ENCODE measurements at regions not wholly inside any gene's neighbourhood (a gene's known extent, or its start where the extent isn't known, plus 50 kb on each side); places are given as distances from the start of the nearest gene placed in this dataset.
"Not testable (repeated sequence)": the region's sequence is repeated elsewhere in the genome, so short reads cannot be mapped to it uniquely, and the experiment has no call there.

DNA sequence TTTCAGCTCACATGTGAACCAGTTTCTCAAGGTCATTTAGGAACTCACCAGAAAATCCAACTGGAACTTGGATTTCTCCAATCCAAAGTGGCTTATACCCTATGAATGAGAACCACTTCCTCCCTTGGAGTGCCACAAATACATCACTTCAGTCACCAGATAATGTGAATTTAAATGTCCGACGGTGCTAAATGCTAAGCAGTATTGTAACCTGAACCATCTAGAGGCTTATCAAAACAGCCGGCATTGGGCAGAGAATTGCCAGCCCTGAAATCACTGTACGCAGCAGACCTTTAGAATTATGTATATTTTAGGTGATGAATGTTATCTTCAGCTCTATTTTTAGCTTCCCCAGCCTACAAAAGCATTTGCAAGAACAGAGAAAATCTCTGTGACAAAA, 76.8 kb upstream of the COX20 start:
- DNase-seq: no peak

- DNase-seq: no peak
These were observed 76.3 kb upstream of the COX20 start for GRCh38 chr1:244759158-244759557.

- no peak for DNase-seq
These were observed 75.0 kb upstream of the COX20 start for GRCh38 chr1:244760471-244760870.

- DNase-seq: no peak
These were observed 74.2 kb upstream of the COX20 start for GRCh38 chr1:244761279-244761678.

- DNase-seq: no peak
These were observed 72.8 kb upstream of the COX20 start for GRCh38 chr1:244762629-244763028.

DNA sequence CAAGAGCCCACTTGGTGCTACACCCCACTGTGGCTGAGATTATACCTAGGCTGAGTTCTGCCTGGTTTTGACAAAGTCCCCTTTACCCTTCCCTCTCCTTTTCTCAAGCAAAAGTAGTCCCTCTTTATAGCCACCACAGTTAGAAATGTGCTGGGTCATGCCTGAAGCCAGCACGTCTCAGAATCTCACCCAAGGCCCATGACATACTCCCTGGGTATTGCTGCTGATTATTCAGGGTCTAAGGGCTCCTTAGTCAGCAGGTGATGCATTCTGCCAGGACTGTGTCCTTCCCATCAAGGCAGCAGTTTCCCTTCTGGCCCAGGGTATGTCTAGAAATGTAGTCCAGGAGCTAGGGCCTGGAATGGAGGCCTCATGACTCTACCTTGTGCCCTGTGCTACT, 67.3 kb upstream of the COX20 start:
- DNase-seq: no peak

- DNase-seq: no peak
These were observed 66.7 kb upstream of the COX20 start for GRCh38 chr1:244768804-244769203.

DNA sequence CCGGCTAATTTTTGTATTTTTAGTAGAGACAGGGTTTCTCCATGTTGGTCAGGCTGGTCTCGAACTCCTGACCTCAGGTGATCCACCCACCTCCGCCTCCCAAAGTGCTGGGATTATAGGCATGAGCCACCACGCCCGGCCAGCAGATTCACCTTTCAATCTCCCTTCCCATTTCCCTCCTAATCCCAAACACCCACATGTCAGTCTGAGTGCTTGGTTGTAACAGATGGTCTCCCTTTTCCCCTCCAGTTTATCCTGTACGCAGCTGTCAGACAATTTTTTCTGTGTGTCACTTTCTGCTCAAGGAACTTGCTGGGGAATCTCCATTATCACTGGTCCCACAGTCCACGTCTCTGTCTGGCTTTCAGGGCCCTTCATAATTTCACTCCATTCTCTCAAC, 64.9 kb upstream of the COX20 start:
- DNase-seq: not testable (repeated sequence)

DNA sequence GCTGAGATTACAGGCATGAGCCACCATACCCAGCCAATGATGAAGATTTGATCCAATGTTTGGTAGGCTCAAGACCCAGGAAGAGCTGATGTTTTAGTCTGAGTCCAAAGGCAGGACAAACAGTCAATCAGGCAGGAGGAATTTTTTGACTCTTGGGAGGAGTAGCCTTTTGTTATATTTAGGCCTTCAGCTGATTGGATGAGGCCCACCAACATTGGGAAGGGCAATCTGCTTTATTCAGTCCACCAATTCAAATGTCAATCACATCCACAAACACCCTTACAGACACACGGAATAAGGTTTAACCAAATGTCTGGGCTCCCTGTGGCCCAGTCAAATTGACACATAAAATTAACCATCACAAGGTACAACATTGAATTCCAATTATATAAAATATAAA, 61.9 kb upstream of the COX20 start:
- DNase-seq: no peak

DNA sequence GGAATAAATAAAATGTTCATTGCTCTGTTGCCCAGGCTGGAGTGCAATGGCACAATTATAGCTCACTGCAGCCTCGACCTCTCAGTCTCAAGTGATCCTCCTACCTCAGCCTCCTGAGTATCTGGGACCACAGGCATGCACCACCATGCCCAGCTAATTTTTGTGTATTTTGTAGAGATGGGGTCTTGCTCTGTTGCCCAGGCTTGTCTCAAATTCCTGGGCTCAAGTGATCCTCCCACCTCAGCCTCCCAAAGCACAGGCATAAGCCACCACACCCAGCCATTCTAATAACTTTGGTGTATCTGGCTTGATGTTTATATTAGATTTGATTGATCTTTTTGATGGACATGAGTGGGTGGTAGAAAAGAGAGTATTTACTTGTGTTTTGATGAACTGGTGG, 58.7 kb upstream of the COX20 start:
- not testable (repeated sequence) for DNase-seq

DNA sequence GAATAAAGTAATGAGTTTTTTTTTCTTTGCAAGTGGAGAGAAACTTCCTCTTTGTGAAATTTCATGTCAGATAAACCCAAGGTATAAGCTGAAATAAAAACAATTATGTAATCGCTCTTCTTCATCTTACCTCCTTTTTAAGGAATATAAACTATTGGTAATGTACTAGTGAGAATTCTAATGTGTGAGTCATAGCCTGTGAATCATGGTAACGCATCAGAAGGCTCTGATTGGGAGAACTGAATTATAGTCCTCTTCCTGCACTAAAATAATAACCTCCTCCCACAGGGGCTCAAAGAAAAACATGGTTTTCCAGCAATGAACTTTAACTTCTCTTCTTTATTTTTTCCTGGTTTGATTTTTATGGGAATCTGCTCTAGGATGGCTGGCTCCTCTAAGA, 57.1 kb upstream of the COX20 start:
- DNase-seq: peak; percentile 80

GRCh38 chr1:244779410-244779809, 56.0 kb upstream of the COX20 start:
- DNase-seq: peak; percentile 16

- DNase-seq: no peak
These were observed 55.1 kb upstream of the COX20 start for GRCh38 chr1:244780311-244780710.

DNA sequence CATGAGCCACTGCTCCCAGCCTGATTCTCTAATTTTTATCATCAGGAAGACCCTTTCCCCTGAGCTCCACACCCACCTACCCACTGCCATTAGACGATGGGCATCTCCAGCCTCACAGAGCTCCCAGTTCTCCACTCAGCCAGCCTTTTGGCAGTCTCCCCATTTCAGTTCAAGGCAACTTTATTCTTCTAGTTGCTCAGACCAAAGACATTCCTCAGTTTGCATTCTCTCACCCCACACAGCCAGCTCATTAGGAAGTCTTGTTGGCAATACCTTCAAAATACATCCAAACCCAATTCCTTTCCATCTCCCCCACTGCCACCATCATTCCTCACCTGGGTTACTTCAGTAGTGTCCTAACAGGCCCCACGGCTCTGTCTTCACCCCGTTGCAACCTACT, 53.4 kb upstream of the COX20 start:
- no peak for DNase-seq

DNA sequence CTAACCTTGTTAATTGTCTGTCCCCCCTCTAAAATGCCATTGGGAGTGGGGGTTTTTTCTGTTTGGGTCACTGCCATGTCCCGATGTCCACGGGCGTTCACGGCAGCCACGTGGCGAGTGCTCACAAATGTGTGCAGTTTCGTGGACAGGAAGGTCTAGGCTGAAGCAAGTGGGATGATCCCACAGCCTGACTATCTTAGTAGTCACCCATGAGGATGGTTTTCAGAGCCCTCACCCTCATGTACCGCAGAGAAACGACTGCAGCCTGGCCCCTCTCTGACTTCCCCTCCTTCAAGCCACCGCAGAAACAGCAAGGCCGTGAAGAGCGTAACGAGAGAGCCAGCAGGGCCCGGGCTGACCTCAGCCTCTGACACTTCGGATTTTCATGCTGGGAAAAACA, 52.3 kb upstream of the COX20 start:
- no peak for DNase-seq

Measured in EL (cell line).